GM19395 (cell line): ENCODE measurements at regions not wholly inside any gene's neighbourhood (a gene's known extent, or its start where the extent isn't known, plus 50 kb on each side); places are given as distances from the start of the nearest gene placed in this dataset.

Source experiments
- ATAC-seq: cut with Tn5 transposase; IDR thresholded peaks from one replicate; pipeline ENCODE4 v1.9.1; 2021; ENCODE audit warnings: mild to moderate bottlenecking, moderate library complexity; ENCODE audit not compliant: unreplicated experiment

GRCh38 chr1:23615852-23616251, 56.6 kb upstream of the ID3 start:
- ATAC-seq, result no peak

GRCh38 chr1:23615423-23615822, 56.1 kb upstream of the ID3 start:
- no peak for ATAC-seq

GRCh38 chr1:23614032-23614660, 54.8 kb upstream of the ID3 start:
- no peak for ATAC-seq

- no peak for ATAC-seq
These were observed 54.1 kb upstream of the ID3 start for GRCh38 chr1:23613191-23614031.

- no peak for ATAC-seq
These were observed 52.5 kb upstream of the ID3 start for GRCh38 chr1:23611601-23612327.

- ATAC-seq, result no peak
These were observed 51.4 kb upstream of the ID3 start for GRCh38 chr1:23610677-23611076.

GRCh38 chr1:23609971-23610370, 50.7 kb upstream of the ID3 start:
- ATAC-seq, result no peak
